ENCODE measurements at regions not wholly inside any gene's neighbourhood (a gene's known extent, or its start where the extent isn't known, plus 50 kb on each side); places are given as distances from the start of the nearest gene placed in this dataset.

- TF ChIP-seq CTCF (IDR thresholded peaks at IDR 0.05; ENCODE audit: insufficient read depth, low read length) (no peak), POLR2AphosphoS5 (IDR thresholded peaks at IDR 0.05; ENCODE audit: low read depth) (no peak), SPI1 (IDR thresholded peaks at IDR 0.05; ENCODE audit: borderline replicate concordance, low read depth) (no peak)
Measured at GRCh38 chr1:80807981-80808380, 992.8 kb upstream of the ADGRL2 start.
